Endothelial cell of umbilical vein (primary cell): ENCODE measurements at regions not wholly inside any gene's neighbourhood (a gene's known extent, or its start where the extent isn't known, plus 50 kb on each side); places are given as distances from the start of the nearest gene placed in this dataset.

ENCODE experiments used
- BruUV-seq: library from RNA; stranded (reverse); fragments of 400-500 nt; replicated peaks from 2 replicates; lab custom pipeline; 2021; lab: Mats Ljungman, UMichigan
- CTCF ChIA-PET: fragments of 300-600, 350-600 bp; sonication (Branson Sonifier 250); formaldehyde crosslinking; loops from one replicate; lab custom pipeline; 2021; ENCODE audit warnings: antibody characterized with exemption, inconsistent platforms; lab: Charles Lee
- POLR2A ChIA-PET: fragments of 300-600, 350-600 bp; sonication (Branson Sonifier 250); formaldehyde crosslinking; loops from one replicate; lab custom pipeline; 2021; ENCODE audit warnings: antibody characterized with exemption, inconsistent platforms; lab: Charles Lee
- DNase-seq: peaks from one replicate; pipeline ENCODE4 v3.0.0-alpha.2; 2011; ENCODE audit warnings: low read depth, low spot score
- FAIRE-seq: peaks from 2 replicates; lab custom pipeline; 2011; peaks lifted over from hg19 to GRCh38; lab: Jason Lieb, UNC
- H2AFZ ChIP-seq: 2 replicates; pipeline ENCODE4 v1.6.0; 2012; ENCODE audit warnings: low read depth, low read length, control low read depth, inconsistent platforms
- H3K27ac ChIP-seq: 2 replicates; pipeline ENCODE4 v1.5.1; 2011; ENCODE audit warnings: low read depth, mild to moderate bottlenecking, control low read depth, low read length, moderate library complexity; ENCODE audit not compliant: insufficient read depth
- H3K27me3 ChIP-seq, 2 experiments: 2 replicates each; pipeline versions ENCODE4 v1.6.0 to v1.6.1; 2011; ENCODE audit warnings: low read length in 2 of 2, mixed read lengths in 1 of 2; ENCODE audit not compliant: control insufficient read depth in 2 of 2, insufficient read depth in 2 of 2
- H3K36me3 ChIP-seq, 2 experiments: 2 replicates in 1 of 2; 3 replicates in 1 of 2; pipeline ENCODE4 v1.5.1; 2011; ENCODE audit warnings: low read length in 2 of 2, mild to moderate bottlenecking in 1 of 2, moderate library complexity in 1 of 2; ENCODE audit not compliant: control insufficient read depth in 2 of 2, insufficient read depth in 2 of 2; ENCODE audit errors: extremely low read depth in 1 of 2
- H3K4me1 ChIP-seq: 3 replicates; pipeline ENCODE4 v1.5.1; 2011; ENCODE audit warnings: mild to moderate bottlenecking, low read length; ENCODE audit not compliant: control insufficient read depth, insufficient read depth; ENCODE audit errors: extremely low read depth
- H3K4me2 ChIP-seq: 2 replicates; pipeline ENCODE4 v1.6.1; 2011; ENCODE audit warnings: low read length, control low read depth, mixed read lengths; ENCODE audit not compliant: insufficient read depth
- H3K4me3 ChIP-seq, 3 experiments: fragments of 200-600 bp in 1 of 3; sonication (generic), shearing (Covaris generic) in 1 of 3; replicated peaks in 1 of 3; 2 replicates each; pipeline ENCODE4 v1.5.1; 2011 to 2016; ENCODE audit warnings: control low read depth in 3 of 3, low read length in 3 of 3, mild to moderate bottlenecking in 2 of 3, inconsistent platforms in 1 of 3, low read depth in 1 of 3, moderate library complexity in 1 of 3; ENCODE audit not compliant: insufficient read depth in 1 of 3
- H3K79me2 ChIP-seq: 2 replicates; pipeline ENCODE4 v1.6.0; 2012; ENCODE audit warnings: low read length, inconsistent platforms; ENCODE audit not compliant: control insufficient read depth, insufficient read depth
- H3K9ac ChIP-seq: replicated peaks from 2 replicates; pipeline ENCODE3; 2011; ENCODE audit warnings: low read length, control low read depth; ENCODE audit not compliant: insufficient read depth; ENCODE audit errors: extremely low read depth
- H3K9me1 ChIP-seq: replicated peaks from 3 replicates; pipeline ENCODE4 v1.6.0; 2011; ENCODE audit warnings: mild to moderate bottlenecking, low read length; ENCODE audit not compliant: control insufficient read depth, insufficient read depth; ENCODE audit errors: extremely low read depth
- H3K9me3 ChIP-seq: replicated peaks from 2 replicates; pipeline ENCODE4 v1.5.1; 2012; ENCODE audit warnings: low read length, inconsistent platforms; ENCODE audit not compliant: control insufficient read depth, insufficient read depth
- H4K20me1 ChIP-seq: replicated peaks from 2 replicates; pipeline ENCODE3; 2011; ENCODE audit warnings: mild to moderate bottlenecking, low read length; ENCODE audit not compliant: control insufficient read depth, insufficient read depth; ENCODE audit errors: extremely low read depth
- CTCF ChIP-seq, 2 donors: IDR thresholded peaks; 1 replicate in 1 of 2; 2 replicates in 1 of 2; pipeline ENCODE4 v1.5.1; 2011; ENCODE audit warnings: low read length in 2 of 2, mild to moderate bottlenecking in 2 of 2, moderate library complexity in 2 of 2, control low read depth in 1 of 2, inconsistent platforms in 1 of 2, low read depth in 1 of 2; ENCODE audit not compliant: insufficient read depth in 1 of 2; ENCODE audit errors: extremely low read depth in 1 of 2
- EZH2 ChIP-seq: IDR thresholded peaks from 2 replicates; pipeline ENCODE4 v1.6.1; 2012; ENCODE audit warnings: borderline replicate concordance, low read depth, mild to moderate bottlenecking, moderate library complexity, low read length, inconsistent platforms; ENCODE audit not compliant: severe bottlenecking
- FOS ChIP-seq: IDR thresholded peaks from 2 replicates; pipeline ENCODE4 v1.6.1; 2011; ENCODE audit warnings: mild to moderate bottlenecking, low read length, moderate library complexity, borderline replicate concordance; ENCODE audit not compliant: insufficient read depth
- GATA2 ChIP-seq: IDR thresholded peaks from 2 replicates; pipeline ENCODE4 v1.7.0; 2011; ENCODE audit warnings: low read depth, mild to moderate bottlenecking, moderate library complexity, mixed read lengths, low read length; ENCODE audit not compliant: insufficient read length, insufficient read depth
- JUN ChIP-seq: IDR thresholded peaks from 2 replicates; pipeline ENCODE4 v1.6.1; 2011; ENCODE audit warnings: borderline replicate concordance, low read depth; ENCODE audit not compliant: insufficient read length, insufficient read depth
- MAX ChIP-seq: IDR thresholded peaks from 2 replicates; pipeline ENCODE4 v1.6.1; 2011; ENCODE audit not compliant: insufficient read depth, insufficient read length
- MYC ChIP-seq: IDR thresholded peaks from one replicate; pipeline ENCODE4 v1.6.1; 2011; ENCODE audit warnings: mild to moderate bottlenecking, low read depth, low read length
- POLR2A ChIP-seq: IDR thresholded peaks from 2 replicates; pipeline ENCODE4 v1.6.1; 2012; ENCODE audit warnings: low read depth, mild to moderate bottlenecking, control low read depth, low read length
- POLR2AphosphoS5 ChIP-seq: IDR thresholded peaks from 2 replicates; pipeline ENCODE4 v1.6.1; 2012; ENCODE audit warnings: low read depth, mild to moderate bottlenecking, control low read depth, low read length, moderate library complexity; ENCODE audit not compliant: insufficient read depth
- dilution Hi-C: fragments of 300-500 bp; cut with MboI; formaldehyde crosslinking; loops from one replicate; pipeline ENCODE4 v1.15.0; 2019; ENCODE audit warnings: low sequenced_read_pairs; ENCODE audit not compliant: extremely low pct_ligation_motif_present
- intact Hi-C: fragments of 100-400 bp; cut with micrococcal nuclease; formaldehyde crosslinking; loops from one replicate; pipeline ENCODE4 v1.10.0; 2022

- dilution Hi-C loops: no loop called here
Observed at GRCh38 chrX:95949588-95949987, 735.1 kb upstream of the DIAPH2 start.

More at GRCh38 chrX:95949588-95949987, 735.1 kb upstream of the DIAPH2 start:
- no peaks in the 10 kb centered on the region for H3K27me3 ChIP-seq
- no peak overlapping the region for H2AFZ ChIP-seq
- POLR2A ChIA-PET: no interaction called here
- CTCF ChIA-PET: no interaction called here
- H3K4me2 ChIP-seq: no peak overlapping the region
- BruUV-seq: no TSS peak
- no peaks in the 10 kb centered on the region for H3K36me3 ChIP-seq
- FAIRE-seq (no peak), DNase-seq (no peak)
- no peak overlapping the region for H3K27ac ChIP-seq
- H4K20me1 ChIP-seq: no peaks in the 10 kb centered on the region
- no peaks in the 10 kb centered on the region for H3K79me2 ChIP-seq
- H3K9ac ChIP-seq: no peak overlapping the region
- no peaks in the 10 kb centered on the region for H3K9me3 ChIP-seq
- no peak overlapping the region for H3K4me3 ChIP-seq
- no peaks in the 10 kb centered on the region for H3K4me1 ChIP-seq
- intact Hi-C loops: no loop called here
- H3K9me1 ChIP-seq: no peaks in the 10 kb centered on the region
- TF ChIP-seq EZH2: no peak
- TF ChIP-seq GATA2: no peak
- no peak for TF ChIP-seq POLR2A
- no peak for TF ChIP-seq JUN
- no peak for TF ChIP-seq MAX
- TF ChIP-seq MYC: no peak
- TF ChIP-seq FOS: no peak
- no peak for TF ChIP-seq CTCF (IDR thresholded peaks at IDR 0.05; ENCODE audit: extremely low read depth in 1 of 2, insufficient read depth in 1 of 2, low read depth in 1 of 2, low read length in 2 of 2)
- TF ChIP-seq POLR2AphosphoS5: no peak
